ENCODE measurements at regions not wholly inside any gene's neighbourhood (a gene's known extent, or its start where the extent isn't known, plus 50 kb on each side); places are given as distances from the start of the nearest gene placed in this dataset.

DNA sequence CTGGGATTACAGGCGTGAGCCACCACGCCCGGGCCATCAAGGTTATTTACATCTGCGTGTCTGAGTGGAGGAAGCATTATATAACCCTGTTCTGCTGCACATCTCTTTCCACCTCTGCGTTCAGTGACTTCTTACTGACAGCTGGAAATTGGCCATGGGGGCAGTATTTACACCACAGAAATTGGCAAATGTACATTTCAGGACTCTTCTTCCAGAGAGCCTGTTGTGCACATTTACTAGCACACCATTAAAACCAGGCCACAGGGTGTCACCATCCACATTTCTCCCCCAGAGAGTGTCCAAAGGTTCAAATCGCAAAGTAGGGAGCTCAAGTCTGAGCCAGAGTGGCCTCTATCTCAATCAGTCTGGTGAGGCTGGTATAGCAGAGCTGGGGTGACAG lies 62.9 kb upstream of the SNX9 start:
- TF ChIP-seq, protein P1, sequence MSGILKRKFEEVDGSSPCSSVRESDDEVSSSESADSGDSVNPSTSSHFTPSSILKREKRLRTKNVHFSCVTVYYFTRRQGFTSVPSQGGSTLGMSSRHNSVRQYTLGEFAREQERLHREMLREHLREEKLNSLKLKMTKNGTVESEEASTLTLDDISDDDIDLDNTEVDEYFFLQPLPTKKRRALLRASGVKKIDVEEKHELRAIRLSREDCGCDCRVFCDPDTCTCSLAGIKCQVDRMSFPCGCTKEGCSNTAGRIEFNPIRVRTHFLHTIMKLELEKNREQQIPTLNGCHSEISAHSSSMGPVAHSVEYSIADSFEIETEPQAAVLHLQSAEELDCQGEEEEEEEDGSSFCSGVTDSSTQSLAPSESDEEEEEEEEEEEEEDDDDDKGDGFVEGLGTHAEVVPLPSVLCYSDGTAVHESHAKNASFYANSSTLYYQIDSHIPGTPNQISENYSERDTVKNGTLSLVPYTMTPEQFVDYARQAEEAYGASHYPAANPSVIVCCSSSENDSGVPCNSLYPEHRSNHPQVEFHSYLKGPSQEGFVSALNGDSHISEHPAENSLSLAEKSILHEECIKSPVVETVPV (CRISPR knock-in tag; IDR thresholded peaks at IDR 0.05) = no peak
- TF ChIP-seq ISL1 (CRISPR knock-in tag; IDR thresholded peaks at IDR 0.05) (no peak), CSDC2 (CRISPR knock-in tag; IDR thresholded peaks at IDR 0.05) (no peak), PPARA (CRISPR knock-in tag; IDR thresholded peaks at IDR 0.05; ENCODE audit: borderline replicate concordance) (no peak), ARNTL (CRISPR knock-in tag; IDR thresholded peaks at IDR 0.05; ENCODE audit: borderline replicate concordance, low read depth) (no peak)
- ATAC-seq = no peak

DNA sequence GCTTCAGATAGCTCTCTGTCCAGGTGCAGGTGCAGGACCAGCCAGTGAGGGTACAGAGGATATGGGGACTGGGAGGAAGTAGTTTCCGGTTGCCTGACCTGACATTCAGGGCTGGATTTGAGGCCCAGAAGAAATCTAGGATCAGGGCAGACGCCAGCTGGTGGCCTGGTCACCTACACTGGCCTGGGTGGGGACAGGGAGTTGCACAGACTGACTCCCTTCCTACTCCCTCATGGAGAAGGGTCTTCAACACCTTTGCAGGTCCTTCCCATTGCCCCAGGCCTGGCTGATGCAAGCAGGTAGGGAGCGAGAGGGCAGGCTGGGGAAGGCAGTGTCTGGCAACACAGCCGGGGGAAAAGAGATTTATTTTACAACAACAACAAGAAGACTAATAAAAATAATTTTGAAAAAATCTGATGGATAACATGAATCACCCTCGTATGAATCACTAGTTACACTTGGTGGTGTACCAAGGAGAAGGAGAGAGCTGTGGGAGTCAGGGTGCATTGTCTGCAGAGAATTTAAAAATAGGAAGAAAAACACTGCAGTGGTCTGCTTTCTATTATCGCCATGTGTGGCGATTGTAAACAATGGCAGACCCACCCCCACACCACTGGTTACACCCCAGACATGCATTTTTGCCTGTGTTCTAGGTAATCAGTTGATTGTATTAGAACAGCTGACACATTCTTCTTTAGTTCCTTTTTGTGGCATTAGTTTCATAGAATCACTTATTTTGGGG lies 62.3 kb upstream of the SNX9 start:
- TF ChIP-seq, protein P2, sequence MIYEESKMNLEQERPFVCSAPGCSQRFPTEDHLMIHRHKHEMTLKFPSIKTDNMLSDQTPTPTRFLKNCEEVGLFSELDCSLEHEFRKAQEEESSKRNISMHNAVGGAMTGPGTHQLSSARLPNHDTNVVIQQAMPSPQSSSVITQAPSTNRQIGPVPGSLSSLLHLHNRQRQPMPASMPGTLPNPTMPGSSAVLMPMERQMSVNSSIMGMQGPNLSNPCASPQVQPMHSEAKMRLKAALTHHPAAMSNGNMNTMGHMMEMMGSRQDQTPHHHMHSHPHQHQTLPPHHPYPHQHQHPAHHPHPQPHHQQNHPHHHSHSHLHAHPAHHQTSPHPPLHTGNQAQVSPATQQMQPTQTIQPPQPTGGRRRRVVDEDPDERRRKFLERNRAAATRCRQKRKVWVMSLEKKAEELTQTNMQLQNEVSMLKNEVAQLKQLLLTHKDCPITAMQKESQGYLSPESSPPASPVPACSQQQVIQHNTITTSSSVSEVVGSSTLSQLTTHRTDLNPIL (CRISPR knock-in tag; IDR thresholded peaks at IDR 0.05; ENCODE audit: low read depth) = no peak
- TF ChIP-seq, protein P1 (CRISPR knock-in tag; IDR thresholded peaks at IDR 0.05) = no peak
- TF ChIP-seq GLIS3 (CRISPR knock-in tag; IDR thresholded peaks at IDR 0.05) (no peak), ISL1 (CRISPR knock-in tag; IDR thresholded peaks at IDR 0.05) (no peak), TCF4 (CRISPR knock-in tag; IDR thresholded peaks at IDR 0.05; ENCODE audit: borderline replicate concordance) (no peak), SNAI2 (CRISPR knock-in tag; IDR thresholded peaks at IDR 0.05) (no peak), ZNF565 (CRISPR knock-in tag; conservative IDR thresholded peaks at IDR 0.05; ENCODE audit: low read depth) (no peak), ZFP3 (CRISPR knock-in tag; IDR thresholded peaks at IDR 0.05) (no peak; the same call in 1 of the 2 replicates), ZNF70 (CRISPR knock-in tag; IDR thresholded peaks at IDR 0.05) (no peak), ZC3H10 (CRISPR knock-in tag; IDR thresholded peaks at IDR 0.05) (no peak), ARNTL (CRISPR knock-in tag; IDR thresholded peaks at IDR 0.05; ENCODE audit: borderline replicate concordance, low read depth) (no peak), ZFP30 (CRISPR knock-in tag; IDR thresholded peaks at IDR 0.05) (no peak), BACH2 (CRISPR knock-in tag; IDR thresholded peaks at IDR 0.05; ENCODE audit: borderline replicate concordance) (no peak), ESRRG (CRISPR knock-in tag; IDR thresholded peaks at IDR 0.05) (no peak), OSR1 (CRISPR knock-in tag; IDR thresholded peaks at IDR 0.05) (no peak), RARB (CRISPR knock-in tag; IDR thresholded peaks at IDR 0.05) (no peak)
- TF ChIP-seq, protein P3, sequence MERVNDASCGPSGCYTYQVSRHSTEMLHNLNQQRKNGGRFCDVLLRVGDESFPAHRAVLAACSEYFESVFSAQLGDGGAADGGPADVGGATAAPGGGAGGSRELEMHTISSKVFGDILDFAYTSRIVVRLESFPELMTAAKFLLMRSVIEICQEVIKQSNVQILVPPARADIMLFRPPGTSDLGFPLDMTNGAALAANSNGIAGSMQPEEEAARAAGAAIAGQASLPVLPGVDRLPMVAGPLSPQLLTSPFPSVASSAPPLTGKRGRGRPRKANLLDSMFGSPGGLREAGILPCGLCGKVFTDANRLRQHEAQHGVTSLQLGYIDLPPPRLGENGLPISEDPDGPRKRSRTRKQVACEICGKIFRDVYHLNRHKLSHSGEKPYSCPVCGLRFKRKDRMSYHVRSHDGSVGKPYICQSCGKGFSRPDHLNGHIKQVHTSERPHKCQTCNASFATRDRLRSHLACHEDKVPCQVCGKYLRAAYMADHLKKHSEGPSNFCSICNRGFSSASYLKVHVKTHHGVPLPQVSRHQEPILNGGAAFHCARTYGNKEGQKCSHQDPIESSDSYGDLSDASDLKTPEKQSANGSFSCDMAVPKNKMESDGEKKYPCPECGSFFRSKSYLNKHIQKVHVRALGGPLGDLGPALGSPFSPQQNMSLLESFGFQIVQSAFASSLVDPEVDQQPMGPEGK (CRISPR knock-in tag; IDR thresholded peaks at IDR 0.05; ENCODE audit: borderline replicate concordance) = no peak
- peak; percentile 46 for ATAC-seq

DNA sequence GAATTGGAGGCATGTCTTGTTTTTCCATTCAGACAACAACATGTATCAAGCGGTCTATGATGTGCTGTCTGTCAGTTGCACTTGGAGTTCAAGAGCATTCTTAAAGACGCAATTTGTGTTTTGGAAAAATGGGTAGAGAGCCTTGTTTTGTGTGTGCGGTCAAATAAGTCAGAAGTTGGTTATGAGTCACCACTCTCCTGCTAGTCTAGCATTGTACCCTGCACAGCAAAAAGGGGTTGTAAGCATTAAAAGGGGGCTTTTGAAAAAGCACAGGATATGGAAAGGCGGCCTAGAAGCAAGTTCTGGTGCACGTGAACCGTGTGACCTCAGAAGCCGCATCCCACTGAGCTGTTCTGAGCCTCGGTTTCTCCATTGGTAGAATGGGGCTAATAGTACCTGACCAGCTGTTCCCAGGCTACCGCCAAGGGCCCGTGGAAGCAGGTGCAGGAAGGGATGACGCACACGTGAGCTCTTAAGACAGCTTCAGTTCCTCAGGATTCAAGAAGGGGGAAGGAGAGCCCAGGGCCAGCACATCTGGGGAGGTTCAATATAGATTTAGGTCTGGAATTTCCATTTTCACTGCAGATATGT lies 61.6 kb upstream of the SNX9 start:
- no peak for TF ChIP-seq SNAI2 (CRISPR knock-in tag; IDR thresholded peaks at IDR 0.05)
- TF ChIP-seq ZC3H10 (CRISPR knock-in tag; IDR thresholded peaks at IDR 0.05) = no peak
- TF ChIP-seq ZFP3 (CRISPR knock-in tag; IDR thresholded peaks at IDR 0.05) = no peak
- no peak for TF ChIP-seq ZNF565 (CRISPR knock-in tag; conservative IDR thresholded peaks at IDR 0.05; ENCODE audit: low read depth)
- no peak for TF ChIP-seq TCF4 (CRISPR knock-in tag; IDR thresholded peaks at IDR 0.05; ENCODE audit: borderline replicate concordance)
- TF ChIP-seq, protein P2 (CRISPR knock-in tag; IDR thresholded peaks at IDR 0.05; ENCODE audit: low read depth) = no peak
- no peak for TF ChIP-seq ISL1 (CRISPR knock-in tag; IDR thresholded peaks at IDR 0.05)
- TF ChIP-seq CSDC2 (CRISPR knock-in tag; IDR thresholded peaks at IDR 0.05) = no peak
- no peak for TF ChIP-seq ARNTL (CRISPR knock-in tag; IDR thresholded peaks at IDR 0.05; ENCODE audit: borderline replicate concordance, low read depth)
- TF ChIP-seq GLIS3 (CRISPR knock-in tag; IDR thresholded peaks at IDR 0.05) = no peak
- TF ChIP-seq TOX (CRISPR knock-in tag; IDR thresholded peaks at IDR 0.05; ENCODE audit: borderline replicate concordance) = no peak
- TF ChIP-seq, protein P1 (CRISPR knock-in tag; IDR thresholded peaks at IDR 0.05) = no peak
- no peak for TF ChIP-seq BACH2 (CRISPR knock-in tag; IDR thresholded peaks at IDR 0.05; ENCODE audit: borderline replicate concordance)
- TF ChIP-seq RARB (CRISPR knock-in tag; IDR thresholded peaks at IDR 0.05) = no peak
- TF ChIP-seq, protein P4, sequence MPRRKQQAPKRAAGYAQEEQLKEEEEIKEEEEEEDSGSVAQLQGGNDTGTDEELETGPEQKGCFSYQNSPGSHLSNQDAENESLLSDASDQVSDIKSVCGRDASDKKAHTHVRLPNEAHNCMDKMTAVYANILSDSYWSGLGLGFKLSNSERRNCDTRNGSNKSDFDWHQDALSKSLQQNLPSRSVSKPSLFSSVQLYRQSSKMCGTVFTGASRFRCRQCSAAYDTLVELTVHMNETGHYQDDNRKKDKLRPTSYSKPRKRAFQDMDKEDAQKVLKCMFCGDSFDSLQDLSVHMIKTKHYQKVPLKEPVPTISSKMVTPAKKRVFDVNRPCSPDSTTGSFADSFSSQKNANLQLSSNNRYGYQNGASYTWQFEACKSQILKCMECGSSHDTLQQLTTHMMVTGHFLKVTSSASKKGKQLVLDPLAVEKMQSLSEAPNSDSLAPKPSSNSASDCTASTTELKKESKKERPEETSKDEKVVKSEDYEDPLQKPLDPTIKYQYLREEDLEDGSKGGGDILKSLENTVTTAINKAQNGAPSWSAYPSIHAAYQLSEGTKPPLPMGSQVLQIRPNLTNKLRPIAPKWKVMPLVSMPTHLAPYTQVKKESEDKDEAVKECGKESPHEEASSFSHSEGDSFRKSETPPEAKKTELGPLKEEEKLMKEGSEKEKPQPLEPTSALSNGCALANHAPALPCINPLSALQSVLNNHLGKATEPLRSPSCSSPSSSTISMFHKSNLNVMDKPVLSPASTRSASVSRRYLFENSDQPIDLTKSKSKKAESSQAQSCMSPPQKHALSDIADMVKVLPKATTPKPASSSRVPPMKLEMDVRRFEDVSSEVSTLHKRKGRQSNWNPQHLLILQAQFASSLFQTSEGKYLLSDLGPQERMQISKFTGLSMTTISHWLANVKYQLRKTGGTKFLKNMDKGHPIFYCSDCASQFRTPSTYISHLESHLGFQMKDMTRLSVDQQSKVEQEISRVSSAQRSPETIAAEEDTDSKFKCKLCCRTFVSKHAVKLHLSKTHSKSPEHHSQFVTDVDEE (CRISPR knock-in tag; IDR thresholded peaks at IDR 0.05) = no peak
- TF ChIP-seq ZNF70 (CRISPR knock-in tag; IDR thresholded peaks at IDR 0.05) = no peak
- TF ChIP-seq OSR1 (CRISPR knock-in tag; IDR thresholded peaks at IDR 0.05) = no peak
- ATAC-seq = peak; percentile 31

Data from SK-N-SH treated with all-trans-retinoic acid at 6 μM for 48 hours (cell line).